GM19397 (cell line): ENCODE measurements at regions not wholly inside any gene's neighbourhood (a gene's known extent, or its start where the extent isn't known, plus 50 kb on each side); places are given as distances from the start of the nearest gene placed in this dataset.
"Not testable (repeated sequence)": the region's sequence is repeated elsewhere in the genome, so short reads cannot be mapped to it uniquely, and the experiment has no call there.

Experiments used
- ATAC-seq: cut with Tn5 transposase; IDR thresholded peaks from one replicate; pipeline ENCODE4 v1.9.1; 2021; ENCODE audit warnings: mild to moderate bottlenecking, moderate library complexity; ENCODE audit not compliant: unreplicated experiment

GRCh38 chr4:188987011-188987410, 847.8 kb downstream of the TRIML1 start:
- ATAC-seq, result no peak

- no peak for ATAC-seq
Observed at GRCh38 chr4:188988131-188988530, 848.9 kb downstream of the TRIML1 start.

- no peak for ATAC-seq
Observed at GRCh38 chr4:188989371-188989770, 850.1 kb downstream of the TRIML1 start.

- no peak for ATAC-seq
Observed at GRCh38 chr4:188992706-188993105, 853.5 kb downstream of the TRIML1 start.

GRCh38 chr4:188993871-188994270, 854.6 kb downstream of the TRIML1 start:
- ATAC-seq, result no peak

- ATAC-seq, result no peak
Observed at GRCh38 chr4:189001283-189001970, 862.2 kb downstream of the TRIML1 start.

GRCh38 chr4:189001971-189002450, 862.8 kb downstream of the TRIML1 start:
- no peak for ATAC-seq

GRCh38 chr4:189002475-189002874, 863.2 kb downstream of the TRIML1 start:
- ATAC-seq, result no peak

GRCh38 chr4:189010452-189011217, 871.4 kb downstream of the TRIML1 start:
- ATAC-seq, result not testable (repeated sequence)

GRCh38 chr4:189021831-189022230, 882.6 kb downstream of the TRIML1 start:
- no peak for ATAC-seq

GRCh38 chr4:189022440-189023035, 883.3 kb downstream of the TRIML1 start:
- ATAC-seq, result no peak

- ATAC-seq, result no peak
Observed at GRCh38 chr4:189029976-189030504, 890.8 kb downstream of the TRIML1 start.

- ATAC-seq, result no peak
Observed at GRCh38 chr4:189032606-189033338, 893.5 kb downstream of the TRIML1 start.

- no peak for ATAC-seq
Observed at GRCh38 chr4:189033801-189034347, 894.6 kb downstream of the TRIML1 start.

GRCh38 chr4:189035091-189035490, 895.9 kb downstream of the TRIML1 start:
- no peak for ATAC-seq

- ATAC-seq, result no peak
Observed at GRCh38 chr4:189035654-189036053, 896.4 kb downstream of the TRIML1 start.

- ATAC-seq, result no peak
Observed at GRCh38 chr4:189036906-189037305, 897.7 kb downstream of the TRIML1 start.

- no peak for ATAC-seq
Observed at GRCh38 chr4:189046642-189047041, 894.0 kb upstream of the FRG1 start.

GRCh38 chr4:189048119-189048518, 892.6 kb upstream of the FRG1 start:
- no peak for ATAC-seq

GRCh38 chr4:189049682-189050081, 891.0 kb upstream of the FRG1 start:
- no peak for ATAC-seq

GRCh38 chr4:189050643-189051042, 890.0 kb upstream of the FRG1 start:
- ATAC-seq, result no peak
